GM18951 (cell line): ENCODE measurements at regions not wholly inside any gene's neighbourhood (a gene's known extent, or its start where the extent isn't known, plus 50 kb on each side); places are given as distances from the start of the nearest gene placed in this dataset.

ENCODE experiments used
- POLR2A ChIP-seq: IDR thresholded peaks from 4 replicates; pipeline ENCODE4 v1.6.1; 2011; ENCODE audit warnings: mild to moderate bottlenecking; ENCODE audit not compliant: insufficient read length, insufficient read depth; ENCODE audit errors: extremely low read depth
- in situ Hi-C: fragments of 300-500 bp; cut with MboI; formaldehyde crosslinking; loops from one replicate; pipeline ENCODE4 v1.12.0; 2022; ENCODE audit warnings: low sequenced_read_pairs, mixed read lengths, inconsistent platforms; ENCODE audit not compliant: unreplicated experiment

GRCh38 chr14:89504602-89505313 is 87.7 kb upstream of the FOXN3 start:
- no peak for TF ChIP-seq POLR2A
- in situ Hi-C loops = no loop called here

- TF ChIP-seq POLR2A = no peak
- in situ Hi-C loops = no loop called here
Observed at GRCh38 chr14:89504091-89504490, 87.1 kb upstream of the FOXN3 start.

GRCh38 chr14:89503431-89503996 is 86.5 kb upstream of the FOXN3 start:
- in situ Hi-C loops = no loop called here
- no peak for TF ChIP-seq POLR2A

- no peak for TF ChIP-seq POLR2A
Observed at GRCh38 chr14:89502966-89503365, 85.9 kb upstream of the FOXN3 start.

GRCh38 chr14:89501381-89501780 is 84.3 kb upstream of the FOXN3 start:
- no peak for TF ChIP-seq POLR2A
- in situ Hi-C loops = no loop called here

More at GRCh38 chr14:89502966-89503365, 85.9 kb upstream of the FOXN3 start:
- in situ Hi-C loops = no loop called here

- in situ Hi-C loops = no loop called here
- TF ChIP-seq POLR2A = no peak
Observed at GRCh38 chr14:89500303-89500702, 83.3 kb upstream of the FOXN3 start.

GRCh38 chr14:89498878-89499277 is 81.8 kb upstream of the FOXN3 start:
- in situ Hi-C loops = no loop called here
- no peak for TF ChIP-seq POLR2A

- in situ Hi-C loops = no loop called here
- TF ChIP-seq POLR2A = no peak
Observed at GRCh38 chr14:89495718-89496117, 78.7 kb upstream of the FOXN3 start.

- TF ChIP-seq POLR2A = no peak
- in situ Hi-C loops = no loop called here
Observed at GRCh38 chr14:89493877-89494634, 77.0 kb upstream of the FOXN3 start.

- no peak for TF ChIP-seq POLR2A
- in situ Hi-C loops = no loop called here
Observed at GRCh38 chr14:89493406-89493805, 76.4 kb upstream of the FOXN3 start.

GRCh38 chr14:89491711-89492381 is 74.8 kb upstream of the FOXN3 start:
- no peak for TF ChIP-seq POLR2A

GRCh38 chr14:89490466-89490865 is 73.4 kb upstream of the FOXN3 start:
- TF ChIP-seq POLR2A = no peak
- in situ Hi-C loops = no loop called here

More at GRCh38 chr14:89491711-89492381, 74.8 kb upstream of the FOXN3 start:
- in situ Hi-C loops = no loop called here

GRCh38 chr14:89489761-89490437 is 72.9 kb upstream of the FOXN3 start:
- TF ChIP-seq POLR2A = no peak
- in situ Hi-C loops = no loop called here
